NCI-H2227 (cell line): ENCODE measurements at regions not wholly inside any gene's neighbourhood (a gene's known extent, or its start where the extent isn't known, plus 50 kb on each side); places are given as distances from the start of the nearest gene placed in this dataset.
"Not testable (repeated sequence)": the region's sequence is repeated elsewhere in the genome, so short reads cannot be mapped to it uniquely, and the experiment has no call there.

Experiments
- DNase-seq: peaks from one replicate; lab custom pipeline; 2025; ENCODE audit not compliant: unreplicated experiment; lab: John Stamatoyannopoulos, UW

DNA sequence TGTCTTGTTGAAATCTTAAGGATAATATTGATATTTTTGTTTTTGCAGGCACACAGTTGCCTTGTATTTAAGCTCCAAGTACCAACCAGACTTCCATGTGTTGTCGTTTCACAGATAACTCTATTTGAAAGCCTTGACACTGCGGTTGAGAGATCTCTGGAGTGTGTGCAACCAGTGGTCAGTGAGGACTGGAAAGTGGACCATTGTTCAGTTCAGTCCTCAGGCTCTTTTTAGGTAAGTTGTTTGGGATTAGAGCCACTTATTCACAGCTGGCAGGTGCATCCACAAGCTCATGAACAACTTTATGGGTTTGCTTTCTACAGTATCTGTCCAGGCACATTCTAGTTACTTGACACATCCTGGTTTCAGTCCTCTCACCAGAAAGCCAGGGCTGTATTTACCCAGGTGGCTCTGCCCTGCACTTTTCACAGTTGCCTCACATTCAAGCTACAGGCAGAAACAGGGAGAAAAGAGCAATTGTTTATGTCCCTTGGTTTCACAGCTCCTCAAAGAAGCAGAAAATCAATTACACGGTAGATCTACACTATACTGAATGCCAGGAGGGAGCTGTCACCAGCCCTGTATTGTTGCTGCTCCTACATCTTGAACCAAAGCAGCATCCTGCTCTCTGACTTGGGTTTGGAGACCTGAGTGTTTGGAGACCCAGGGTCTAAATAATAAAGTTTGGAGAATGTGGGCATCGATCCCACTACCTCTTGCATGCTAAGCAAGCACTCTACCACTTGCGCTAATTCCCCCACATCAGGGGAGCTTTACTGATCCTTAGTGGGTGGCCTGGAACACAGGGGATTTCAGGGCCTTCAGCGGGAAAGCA is 543.3 kb downstream of the PRIM2 start:
- not testable (repeated sequence) for DNase-seq

DNA sequence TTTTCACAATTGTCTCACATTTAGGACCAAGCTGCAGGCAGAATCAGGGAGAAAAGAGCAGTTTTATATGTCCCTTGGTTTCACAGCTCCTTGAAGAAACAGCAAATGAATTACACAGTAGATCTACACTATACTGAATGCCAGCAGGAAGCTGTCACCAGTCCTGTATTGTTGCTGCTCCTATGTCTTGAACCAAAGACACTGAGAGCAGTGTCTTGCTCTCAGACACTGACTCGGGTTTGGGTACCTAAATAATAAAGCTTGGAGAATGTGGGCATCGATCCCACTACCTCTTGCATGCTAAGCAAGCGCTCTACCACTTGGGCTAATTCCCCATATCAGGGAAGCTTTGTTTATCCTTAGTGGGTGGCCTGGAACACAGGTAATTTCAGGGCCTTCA is 552.7 kb downstream of the PRIM2 start:
- not testable (repeated sequence) for DNase-seq

DNA sequence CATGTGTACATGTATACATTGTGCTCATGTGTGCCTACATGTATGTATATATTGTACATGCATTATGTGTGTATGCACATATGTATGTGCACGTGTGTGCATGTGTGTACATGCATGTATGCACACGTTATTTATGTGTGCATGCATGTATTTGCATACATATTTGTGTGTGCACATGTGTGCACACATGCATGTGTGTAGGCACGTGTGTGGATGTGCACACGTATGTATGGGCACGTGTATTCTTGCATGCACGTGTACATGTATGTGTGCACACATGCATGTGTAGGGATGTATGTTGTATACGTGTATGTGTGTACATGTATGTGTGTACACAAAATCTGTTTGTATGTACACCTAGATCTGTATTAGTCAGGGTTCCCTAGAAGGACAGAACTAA is 556.0 kb downstream of the PRIM2 start:
- DNase-seq = not testable (repeated sequence)

DNA sequence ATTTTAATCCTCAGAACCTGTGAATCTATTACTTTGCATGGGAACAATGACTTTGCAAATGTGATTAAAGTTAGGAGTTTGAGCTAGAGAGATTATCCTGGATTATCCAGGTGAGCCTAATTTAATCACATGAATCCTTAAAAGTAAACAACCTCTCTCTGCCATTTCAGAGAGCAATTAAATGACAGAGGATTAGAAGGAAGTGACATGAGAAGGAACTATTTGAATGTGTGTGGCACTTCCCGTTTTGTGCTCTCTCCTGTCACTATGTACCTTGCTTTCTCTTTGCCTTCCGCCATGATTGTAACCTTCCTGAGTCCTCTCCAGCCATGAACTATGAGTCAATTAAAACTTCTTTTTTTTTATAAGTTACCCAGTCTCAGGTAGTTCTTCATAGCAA is 559.2 kb downstream of the PRIM2 start:
- not testable (repeated sequence) for DNase-seq

DNA sequence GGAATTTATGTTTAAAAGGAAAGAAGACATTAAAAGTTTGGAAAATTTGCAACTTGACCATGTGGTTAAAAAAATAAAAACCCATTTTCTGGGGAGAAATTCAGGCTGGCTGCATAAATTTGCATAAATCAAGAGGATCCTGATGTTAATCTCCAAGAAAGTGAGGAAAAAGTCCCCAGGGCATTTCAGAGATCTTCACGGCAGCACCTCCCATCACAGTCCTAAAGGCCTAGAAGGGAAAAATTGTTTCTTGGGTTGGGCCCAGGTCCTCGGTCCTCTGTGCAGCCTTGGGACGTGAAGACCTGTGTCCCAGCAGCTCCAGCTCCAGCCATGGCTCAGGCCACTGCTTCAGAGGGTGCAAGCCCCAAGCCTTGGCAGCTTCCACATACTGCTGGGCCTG is 560.3 kb downstream of the PRIM2 start:
- not testable (repeated sequence) for DNase-seq

DNA sequence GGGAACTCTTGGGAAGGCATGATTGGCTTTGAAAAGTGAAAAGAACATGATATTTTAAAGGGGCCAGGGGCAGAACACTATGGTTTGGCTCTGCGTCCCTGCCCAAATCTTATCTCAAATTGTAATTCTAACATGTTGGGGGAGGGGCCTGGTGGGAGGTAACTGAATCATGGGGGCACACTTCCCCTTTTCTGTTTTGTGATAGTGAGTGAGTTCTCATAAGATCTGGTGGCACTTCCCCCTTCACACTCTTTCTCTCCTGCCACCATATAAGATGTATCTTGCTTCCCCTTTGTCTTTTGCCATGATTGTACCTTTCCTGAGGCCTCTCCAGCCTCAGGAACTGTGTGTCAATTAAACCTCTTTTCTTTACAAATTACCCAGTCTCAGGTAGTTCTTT is 561.4 kb downstream of the PRIM2 start:
- DNase-seq = not testable (repeated sequence)

DNA sequence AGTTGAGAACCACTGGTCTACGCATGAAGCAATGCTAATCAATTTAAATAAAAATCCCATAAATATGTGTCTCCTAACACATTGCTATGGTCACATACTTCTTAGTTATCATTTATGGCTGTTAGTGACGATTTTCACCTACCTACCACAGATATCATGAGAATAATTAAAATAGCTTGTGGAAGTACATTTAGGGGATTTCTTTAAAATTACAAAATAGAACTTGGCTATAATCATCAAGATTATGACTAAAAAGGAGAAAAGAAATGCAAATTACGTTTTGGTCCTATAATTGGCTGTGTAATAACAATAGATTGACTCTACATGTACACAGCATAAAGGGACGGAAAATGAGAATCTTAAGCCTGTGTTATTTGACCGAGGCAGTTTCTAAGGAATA is 581.4 kb downstream of the PRIM2 start:
- not testable (repeated sequence) for DNase-seq

DNA sequence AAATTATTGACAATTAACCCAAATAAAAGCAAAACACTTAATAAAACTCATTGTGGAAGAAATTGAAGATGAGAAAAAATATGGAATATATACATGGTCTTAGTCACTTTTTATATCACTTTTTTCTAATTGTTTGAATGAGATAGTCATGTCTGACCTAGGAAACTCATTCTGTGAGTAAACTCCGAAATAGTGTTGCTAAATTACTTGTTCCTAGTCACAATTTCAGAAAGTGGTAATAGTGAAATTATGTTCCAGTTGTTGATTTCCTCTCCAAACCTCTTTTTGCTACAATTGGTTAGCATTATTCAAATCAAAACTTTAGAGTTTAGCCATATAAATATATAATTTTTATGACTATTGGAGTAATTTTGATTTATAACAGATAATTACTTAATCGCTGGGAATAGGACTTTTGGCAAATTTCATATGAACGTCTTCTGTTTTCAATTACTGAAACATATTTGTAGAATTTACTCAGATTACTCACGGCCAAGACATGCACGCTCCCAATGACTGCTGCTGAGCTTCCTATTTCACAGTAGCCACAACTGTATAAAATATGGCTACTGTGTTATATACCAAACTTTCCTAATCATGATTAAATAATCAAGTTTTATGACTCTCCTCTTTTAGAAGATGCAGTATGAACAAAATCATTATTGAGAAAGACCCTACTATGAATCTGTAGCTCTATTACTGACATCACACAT is 583.4 kb downstream of the PRIM2 start:
- not testable (repeated sequence) for DNase-seq

DNA sequence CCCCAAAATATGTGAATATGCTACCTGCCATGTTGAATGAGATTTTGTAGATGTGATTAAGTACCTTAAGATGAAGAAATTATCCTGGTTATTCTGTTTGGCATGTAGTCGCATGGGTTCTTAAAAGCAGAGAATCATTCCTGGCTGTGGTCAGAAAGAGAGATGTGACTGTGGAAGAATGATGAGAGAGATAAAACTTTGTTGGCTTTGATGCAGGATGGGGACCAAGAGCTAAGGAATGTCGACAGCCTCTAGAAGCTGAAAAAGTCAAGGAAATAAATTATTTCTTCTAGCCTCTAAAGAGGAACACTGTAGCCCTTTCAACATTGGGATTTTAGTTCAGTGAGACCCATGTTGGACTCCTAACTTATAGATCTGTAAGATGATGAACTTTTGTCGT is 584.0 kb downstream of the PRIM2 start:
- DNase-seq = not testable (repeated sequence)

DNA sequence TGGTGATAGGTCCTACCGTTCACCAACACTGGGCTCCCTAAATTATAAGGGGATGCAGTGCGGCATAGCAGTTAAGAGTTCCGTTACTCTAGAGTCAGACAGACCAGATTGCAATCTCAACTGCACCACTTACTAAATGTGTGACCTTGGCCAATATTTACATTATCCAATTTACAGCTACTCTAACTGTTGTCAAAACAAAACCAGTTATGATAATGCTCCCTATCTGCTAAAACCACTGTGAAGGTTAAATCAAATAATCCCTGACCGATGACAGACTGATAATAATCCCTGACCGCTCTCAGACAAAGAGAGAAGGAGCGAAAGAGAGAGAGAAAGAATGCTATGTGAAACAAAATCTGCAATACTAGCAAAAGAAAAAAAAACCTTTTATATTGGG is 586.9 kb downstream of the PRIM2 start:
- DNase-seq = not testable (repeated sequence)

DNA sequence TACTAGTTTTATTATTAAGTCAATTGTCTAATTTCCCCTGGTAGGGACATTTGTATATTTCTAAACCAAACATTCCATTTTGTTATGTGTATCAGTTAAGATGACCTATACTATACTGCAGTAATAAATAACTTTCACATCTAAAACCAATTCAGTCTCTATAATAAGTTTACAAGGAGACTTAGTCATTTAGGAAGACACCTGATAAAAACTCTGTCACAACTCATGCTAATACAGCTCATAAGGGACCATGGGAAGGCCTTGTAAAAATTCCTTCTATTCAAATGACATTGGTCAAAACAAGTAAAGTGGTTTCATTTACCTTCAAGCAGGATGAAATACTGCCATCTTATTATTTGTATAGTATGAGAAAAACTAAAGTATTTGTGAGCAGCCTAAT is 597.9 kb downstream of the PRIM2 start:
- not testable (repeated sequence) for DNase-seq

DNA sequence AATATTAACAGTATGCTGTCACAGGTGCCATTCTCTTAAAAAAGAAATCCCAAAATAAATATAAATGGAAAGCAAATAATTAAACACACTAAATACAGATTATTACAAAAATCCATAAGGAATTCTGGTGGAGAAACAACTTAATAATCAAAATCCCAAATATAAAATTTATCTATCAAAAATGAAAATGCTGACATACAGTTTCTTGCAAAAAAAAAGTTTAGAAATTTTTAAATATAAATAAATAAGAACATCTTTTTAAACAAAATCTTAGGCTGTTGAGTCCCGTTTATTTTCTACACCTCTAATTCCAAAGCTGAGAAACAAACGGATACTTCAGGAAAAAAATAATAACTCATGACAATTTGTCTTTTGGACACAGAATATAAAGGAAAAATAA is 625.5 kb downstream of the PRIM2 start:
- not testable (repeated sequence) for DNase-seq

DNA sequence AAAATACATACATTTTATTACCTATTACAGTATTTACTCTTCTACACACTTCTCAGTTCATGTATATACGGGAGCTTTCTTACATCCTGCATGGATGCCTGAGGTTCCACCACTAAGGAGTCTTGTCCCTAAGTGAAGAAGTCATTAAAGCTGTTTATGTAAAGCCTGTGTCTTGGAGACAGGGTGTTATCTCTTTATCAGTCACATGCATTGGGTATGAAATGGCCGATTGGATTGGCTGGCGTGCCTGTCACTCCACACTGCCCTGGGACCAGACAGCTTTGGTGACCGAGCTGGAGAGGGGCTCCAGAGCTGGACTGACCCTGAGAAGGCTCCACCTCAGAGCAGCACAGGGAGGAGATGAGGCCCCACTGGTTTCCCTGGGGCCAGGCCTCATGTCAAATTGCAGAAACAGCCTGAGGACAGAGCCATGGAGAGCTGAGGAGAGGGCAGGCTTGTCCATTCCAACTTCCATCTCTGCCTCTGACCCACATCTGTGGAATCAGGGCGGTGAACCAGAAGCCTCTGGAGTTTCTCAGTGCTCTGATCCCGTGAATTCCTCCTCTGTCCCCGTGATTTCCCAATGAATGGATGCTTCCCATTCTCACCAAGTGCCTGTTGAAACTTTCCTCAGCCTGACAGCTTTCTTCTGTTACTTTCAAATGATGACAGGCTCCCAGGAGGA is 628.8 kb downstream of the PRIM2 start:
- DNase-seq = not testable (repeated sequence)

DNA sequence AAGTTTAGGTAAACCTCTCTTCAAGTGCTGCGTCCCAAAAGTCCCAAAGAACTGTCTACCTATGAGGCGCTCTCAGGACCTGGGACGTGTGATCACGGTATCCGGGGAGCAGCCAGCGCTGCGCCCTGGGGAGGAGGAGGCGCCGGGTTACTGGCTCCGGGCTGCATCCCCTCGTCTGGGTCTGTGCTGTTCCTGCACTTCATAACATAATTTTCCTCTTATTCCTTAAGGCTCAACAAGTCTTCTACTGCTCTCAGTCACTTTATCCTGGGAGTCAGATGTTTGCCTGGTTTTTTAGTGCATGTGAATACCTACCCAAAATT is 629.3 kb downstream of the PRIM2 start:
- not testable (repeated sequence) for DNase-seq

DNA sequence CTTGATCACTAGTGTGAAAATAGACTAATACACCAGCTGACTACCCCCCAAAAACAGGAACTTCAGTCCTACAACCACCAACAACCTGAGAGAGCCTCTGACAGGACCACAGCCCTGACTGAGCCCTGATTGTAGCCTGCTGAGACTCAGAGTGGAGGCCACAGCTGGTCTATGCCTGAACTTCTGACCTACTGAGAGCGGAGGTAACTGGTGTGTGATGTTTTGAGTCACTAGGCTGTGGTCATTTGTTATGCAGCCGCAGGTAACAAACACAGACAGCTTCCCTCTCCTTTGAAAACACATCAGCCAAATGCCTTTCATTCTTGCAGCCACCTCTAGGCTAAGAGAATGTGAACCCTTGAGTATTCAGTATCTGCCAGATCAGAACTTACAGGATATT is 631.1 kb downstream of the PRIM2 start:
- DNase-seq = not testable (repeated sequence)

DNA sequence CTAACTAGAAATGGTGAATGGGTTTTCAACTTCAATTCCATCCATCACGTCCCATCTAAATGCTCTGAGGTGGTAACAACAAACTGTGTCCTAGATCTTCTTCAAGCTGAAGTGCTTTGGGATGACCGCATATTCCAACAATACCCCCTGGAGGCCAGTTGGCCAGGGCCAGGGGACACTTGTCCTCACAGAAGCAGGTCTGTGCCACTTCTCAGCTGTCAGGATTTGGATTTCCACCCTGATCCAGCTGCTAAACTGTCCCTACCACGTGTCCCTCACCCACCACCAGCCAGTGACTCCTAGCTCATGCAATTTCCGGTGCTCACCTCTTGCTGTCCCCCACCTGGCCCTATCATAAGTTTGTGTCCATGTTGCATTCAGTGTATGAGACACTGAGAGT is 633.0 kb downstream of the PRIM2 start:
- DNase-seq = not testable (repeated sequence)

DNA sequence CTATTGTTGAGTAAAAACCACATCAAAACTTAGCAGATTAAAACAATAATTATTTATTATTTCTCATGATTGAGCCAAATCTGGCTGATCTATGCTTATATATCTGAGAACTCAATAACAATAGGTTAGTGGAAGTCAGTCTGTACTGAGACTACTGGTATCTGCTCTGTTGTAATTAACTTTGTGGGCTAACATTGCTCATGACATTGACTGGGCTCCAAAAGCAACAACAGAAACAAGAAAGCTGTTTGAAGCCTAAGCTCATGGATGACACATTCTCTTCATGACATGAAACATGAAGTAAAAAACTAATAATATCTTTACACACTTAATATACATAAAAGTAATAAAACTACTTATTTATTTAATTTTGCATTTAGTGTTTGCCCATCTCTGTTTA is 649.3 kb downstream of the PRIM2 start:
- DNase-seq = not testable (repeated sequence)

DNA sequence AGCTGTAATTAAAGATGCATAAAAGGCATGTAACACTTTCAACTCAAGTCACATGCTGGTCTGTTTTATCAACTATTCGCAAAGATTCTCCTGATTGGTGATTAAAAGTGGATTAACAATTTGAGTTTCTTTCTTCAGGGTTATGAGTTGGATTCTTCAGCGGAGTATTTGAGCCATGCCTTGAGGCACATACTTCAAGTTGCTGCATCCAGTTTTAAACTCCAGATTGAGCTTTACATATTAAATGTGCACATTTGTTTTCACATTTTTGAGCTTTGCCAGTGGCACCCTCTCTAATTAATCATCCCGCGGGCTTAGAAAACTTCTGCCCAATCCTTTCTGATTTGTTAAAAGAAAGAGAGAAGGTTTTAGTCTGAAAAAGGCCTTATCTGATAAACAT is 654.5 kb downstream of the PRIM2 start:
- not testable (repeated sequence) for DNase-seq

DNA sequence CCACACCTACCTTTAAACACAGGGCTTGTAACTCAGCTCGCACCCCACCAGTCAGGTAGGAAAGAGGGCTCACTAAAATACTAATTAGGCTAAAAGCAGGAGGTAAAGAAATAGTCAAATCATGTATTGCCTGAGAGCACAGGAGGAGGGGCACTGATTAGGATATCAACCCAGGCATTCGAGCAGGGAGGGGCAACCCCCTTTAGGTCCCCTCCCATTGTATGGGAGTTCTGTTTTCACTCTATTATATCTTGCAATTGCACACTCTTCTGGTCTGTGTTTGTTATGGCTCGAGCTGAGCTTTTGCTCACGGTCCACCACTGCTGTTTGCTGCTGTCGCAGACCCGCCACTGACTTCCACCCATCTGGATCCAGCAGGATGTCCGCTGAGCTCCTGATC is 657.2 kb downstream of the PRIM2 start:
- no peak for DNase-seq

DNA sequence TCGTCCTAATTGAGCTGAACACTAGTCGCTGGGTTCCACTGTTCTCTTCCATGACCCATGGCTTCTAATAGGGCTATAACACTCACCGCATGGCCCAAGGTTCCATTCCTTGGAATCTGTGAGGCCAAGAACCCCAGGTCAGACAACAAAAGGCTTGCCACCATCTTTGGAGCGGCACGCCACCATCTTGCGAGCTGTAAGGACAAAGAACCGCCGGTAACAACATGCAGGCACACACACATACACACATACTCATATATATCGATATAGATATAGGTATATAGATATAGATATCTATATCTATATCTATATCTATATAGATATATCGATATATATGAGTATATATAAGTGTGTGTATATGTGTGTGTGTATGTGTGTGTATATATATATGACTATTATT is 657.7 kb downstream of the PRIM2 start:
- DNase-seq = not testable (repeated sequence)

DNA sequence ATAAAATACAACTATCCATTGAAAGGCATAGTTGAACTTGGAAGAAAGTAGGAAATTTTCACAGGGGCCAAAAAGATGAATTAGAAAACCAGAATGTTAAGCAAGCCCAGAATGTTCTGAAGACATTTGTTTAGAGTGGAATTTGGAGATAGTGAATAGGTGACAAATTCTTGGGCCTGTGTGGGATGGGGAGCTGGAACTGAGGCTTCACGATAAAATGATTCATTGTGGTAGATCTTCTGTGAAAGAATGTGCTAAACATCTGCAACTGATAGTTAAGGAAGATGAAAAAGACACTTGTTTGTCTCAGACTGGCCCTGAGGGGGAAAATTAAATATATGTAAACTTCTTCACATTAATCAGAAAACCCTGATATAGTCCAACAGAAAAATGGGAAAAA is 658.9 kb downstream of the PRIM2 start:
- DNase-seq = not testable (repeated sequence)

DNA sequence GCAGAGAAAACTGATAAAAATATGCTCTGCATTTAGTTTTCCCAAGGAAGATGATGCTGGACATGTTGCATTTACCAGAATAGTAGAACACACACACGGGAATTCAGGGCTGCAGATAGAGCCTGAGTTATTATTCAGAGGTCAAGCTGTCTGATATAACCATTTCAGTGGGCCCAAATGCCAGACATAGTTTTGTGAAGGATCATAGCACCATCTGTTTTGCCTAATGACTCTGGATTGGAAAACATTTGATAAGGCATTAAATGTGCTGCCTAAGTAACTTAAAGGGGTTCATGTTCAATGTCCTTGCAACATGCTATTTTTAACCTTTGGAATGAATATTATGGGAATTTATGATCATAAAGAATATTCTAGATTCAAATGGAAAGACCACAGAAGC is 666.2 kb downstream of the PRIM2 start:
- not testable (repeated sequence) for DNase-seq
